ENCODE measurements at regions not wholly inside any gene's neighbourhood (a gene's known extent, or its start where the extent isn't known, plus 50 kb on each side); places are given as distances from the start of the nearest gene placed in this dataset.

DNA sequence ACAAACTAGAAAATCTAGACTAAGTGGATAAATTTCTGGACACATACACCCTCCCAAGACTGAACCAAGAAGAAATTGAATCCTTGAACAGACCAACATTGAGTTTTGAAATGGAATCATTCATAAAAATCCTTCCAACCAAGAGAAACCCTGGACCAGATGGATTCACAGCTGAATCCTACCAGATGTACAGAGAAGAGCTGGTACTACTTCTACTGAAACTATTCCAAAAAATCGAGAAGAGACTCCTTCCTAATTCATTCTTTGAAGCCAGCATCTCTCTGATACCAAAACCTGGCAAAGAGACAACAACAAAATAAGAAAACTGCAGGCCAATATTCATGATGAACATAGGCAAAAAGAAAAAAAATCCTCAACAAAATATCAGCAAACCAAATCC lies 227.4 kb downstream of the RPAP3 start:
- Histone ChIP-seq H4K20me1 (replicated peaks; ENCODE audit: insufficient read depth) (no peaks in the 10 kb centered on the region), H3F3A (replicated peaks; ENCODE audit: low read depth) (no peaks in the 10 kb centered on the region), H3K79me2 (replicated peaks; ENCODE audit: insufficient read depth) (no peaks in the 10 kb centered on the region), H3K4me3 (no peak overlapping the region), H3K27ac (ENCODE audit: low read depth) (no peak overlapping the region), H3K4me2 (no peak overlapping the region), H3K9me2 (ENCODE audit: insufficient read depth) (peaks cover 11% of the 10 kb centered on the region), H3K27me3 (ENCODE audit: insufficient read depth) (no peaks in the 10 kb centered on the region), H3K4me1 (ENCODE audit: insufficient read depth) (no peaks in the 10 kb centered on the region), H2AFZ (no peak overlapping the region), H3K36me3 (ENCODE audit: insufficient read depth) (peaks cover 8% of the 10 kb centered on the region; the same call in 1 of the 2 replicates)
- TF ChIP-seq, protein P1, sequence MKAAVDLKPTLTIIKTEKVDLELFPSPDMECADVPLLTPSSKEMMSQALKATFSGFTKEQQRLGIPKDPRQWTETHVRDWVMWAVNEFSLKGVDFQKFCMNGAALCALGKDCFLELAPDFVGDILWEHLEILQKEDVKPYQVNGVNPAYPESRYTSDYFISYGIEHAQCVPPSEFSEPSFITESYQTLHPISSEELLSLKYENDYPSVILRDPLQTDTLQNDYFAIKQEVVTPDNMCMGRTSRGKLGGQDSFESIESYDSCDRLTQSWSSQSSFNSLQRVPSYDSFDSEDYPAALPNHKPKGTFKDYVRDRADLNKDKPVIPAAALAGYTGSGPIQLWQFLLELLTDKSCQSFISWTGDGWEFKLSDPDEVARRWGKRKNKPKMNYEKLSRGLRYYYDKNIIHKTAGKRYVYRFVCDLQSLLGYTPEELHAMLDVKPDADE (IDR thresholded peaks at IDR 0.05): no peak
- no peak for TF ChIP-seq STAT1 (IDR thresholded peaks at IDR 0.05; ENCODE audit: unreplicated experiment)
- TF ChIP-seq CREB1 (CRISPR knock-in tag; IDR thresholded peaks at IDR 0.05; ENCODE audit: low read depth): no peak
- TF ChIP-seq, protein P2, sequence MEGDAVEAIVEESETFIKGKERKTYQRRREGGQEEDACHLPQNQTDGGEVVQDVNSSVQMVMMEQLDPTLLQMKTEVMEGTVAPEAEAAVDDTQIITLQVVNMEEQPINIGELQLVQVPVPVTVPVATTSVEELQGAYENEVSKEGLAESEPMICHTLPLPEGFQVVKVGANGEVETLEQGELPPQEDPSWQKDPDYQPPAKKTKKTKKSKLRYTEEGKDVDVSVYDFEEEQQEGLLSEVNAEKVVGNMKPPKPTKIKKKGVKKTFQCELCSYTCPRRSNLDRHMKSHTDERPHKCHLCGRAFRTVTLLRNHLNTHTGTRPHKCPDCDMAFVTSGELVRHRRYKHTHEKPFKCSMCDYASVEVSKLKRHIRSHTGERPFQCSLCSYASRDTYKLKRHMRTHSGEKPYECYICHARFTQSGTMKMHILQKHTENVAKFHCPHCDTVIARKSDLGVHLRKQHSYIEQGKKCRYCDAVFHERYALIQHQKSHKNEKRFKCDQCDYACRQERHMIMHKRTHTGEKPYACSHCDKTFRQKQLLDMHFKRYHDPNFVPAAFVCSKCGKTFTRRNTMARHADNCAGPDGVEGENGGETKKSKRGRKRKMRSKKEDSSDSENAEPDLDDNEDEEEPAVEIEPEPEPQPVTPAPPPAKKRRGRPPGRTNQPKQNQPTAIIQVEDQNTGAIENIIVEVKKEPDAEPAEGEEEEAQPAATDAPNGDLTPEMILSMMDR (conservative IDR thresholded peaks at IDR 0.05; ENCODE audit: low read depth in 2 of 2): no peak
- no peak for TF ChIP-seq NANOG (IDR thresholded peaks at IDR 0.05; ENCODE audit: borderline replicate concordance)
- no peak for TF ChIP-seq ZNF114 (CRISPR knock-in tag; IDR thresholded peaks at IDR 0.05)
- TF ChIP-seq ZNF331 (CRISPR knock-in tag; IDR thresholded peaks at IDR 0.05; ENCODE audit: low read depth): no peak
- TF ChIP-seq JUNB (IDR thresholded peaks at IDR 0.05; ENCODE audit: unreplicated experiment): no peak
- no peak for TF ChIP-seq EZH2phosphoT487 (IDR thresholded peaks at IDR 0.05; ENCODE audit: unreplicated experiment)
- no peak for TF ChIP-seq POLR2AphosphoS5 (IDR thresholded peaks at IDR 0.05; ENCODE audit: low read depth)
- TF ChIP-seq EZH2 (IDR thresholded peaks at IDR 0.05; ENCODE audit: low read depth, unreplicated experiment): no peak
- TF ChIP-seq, protein P3, sequence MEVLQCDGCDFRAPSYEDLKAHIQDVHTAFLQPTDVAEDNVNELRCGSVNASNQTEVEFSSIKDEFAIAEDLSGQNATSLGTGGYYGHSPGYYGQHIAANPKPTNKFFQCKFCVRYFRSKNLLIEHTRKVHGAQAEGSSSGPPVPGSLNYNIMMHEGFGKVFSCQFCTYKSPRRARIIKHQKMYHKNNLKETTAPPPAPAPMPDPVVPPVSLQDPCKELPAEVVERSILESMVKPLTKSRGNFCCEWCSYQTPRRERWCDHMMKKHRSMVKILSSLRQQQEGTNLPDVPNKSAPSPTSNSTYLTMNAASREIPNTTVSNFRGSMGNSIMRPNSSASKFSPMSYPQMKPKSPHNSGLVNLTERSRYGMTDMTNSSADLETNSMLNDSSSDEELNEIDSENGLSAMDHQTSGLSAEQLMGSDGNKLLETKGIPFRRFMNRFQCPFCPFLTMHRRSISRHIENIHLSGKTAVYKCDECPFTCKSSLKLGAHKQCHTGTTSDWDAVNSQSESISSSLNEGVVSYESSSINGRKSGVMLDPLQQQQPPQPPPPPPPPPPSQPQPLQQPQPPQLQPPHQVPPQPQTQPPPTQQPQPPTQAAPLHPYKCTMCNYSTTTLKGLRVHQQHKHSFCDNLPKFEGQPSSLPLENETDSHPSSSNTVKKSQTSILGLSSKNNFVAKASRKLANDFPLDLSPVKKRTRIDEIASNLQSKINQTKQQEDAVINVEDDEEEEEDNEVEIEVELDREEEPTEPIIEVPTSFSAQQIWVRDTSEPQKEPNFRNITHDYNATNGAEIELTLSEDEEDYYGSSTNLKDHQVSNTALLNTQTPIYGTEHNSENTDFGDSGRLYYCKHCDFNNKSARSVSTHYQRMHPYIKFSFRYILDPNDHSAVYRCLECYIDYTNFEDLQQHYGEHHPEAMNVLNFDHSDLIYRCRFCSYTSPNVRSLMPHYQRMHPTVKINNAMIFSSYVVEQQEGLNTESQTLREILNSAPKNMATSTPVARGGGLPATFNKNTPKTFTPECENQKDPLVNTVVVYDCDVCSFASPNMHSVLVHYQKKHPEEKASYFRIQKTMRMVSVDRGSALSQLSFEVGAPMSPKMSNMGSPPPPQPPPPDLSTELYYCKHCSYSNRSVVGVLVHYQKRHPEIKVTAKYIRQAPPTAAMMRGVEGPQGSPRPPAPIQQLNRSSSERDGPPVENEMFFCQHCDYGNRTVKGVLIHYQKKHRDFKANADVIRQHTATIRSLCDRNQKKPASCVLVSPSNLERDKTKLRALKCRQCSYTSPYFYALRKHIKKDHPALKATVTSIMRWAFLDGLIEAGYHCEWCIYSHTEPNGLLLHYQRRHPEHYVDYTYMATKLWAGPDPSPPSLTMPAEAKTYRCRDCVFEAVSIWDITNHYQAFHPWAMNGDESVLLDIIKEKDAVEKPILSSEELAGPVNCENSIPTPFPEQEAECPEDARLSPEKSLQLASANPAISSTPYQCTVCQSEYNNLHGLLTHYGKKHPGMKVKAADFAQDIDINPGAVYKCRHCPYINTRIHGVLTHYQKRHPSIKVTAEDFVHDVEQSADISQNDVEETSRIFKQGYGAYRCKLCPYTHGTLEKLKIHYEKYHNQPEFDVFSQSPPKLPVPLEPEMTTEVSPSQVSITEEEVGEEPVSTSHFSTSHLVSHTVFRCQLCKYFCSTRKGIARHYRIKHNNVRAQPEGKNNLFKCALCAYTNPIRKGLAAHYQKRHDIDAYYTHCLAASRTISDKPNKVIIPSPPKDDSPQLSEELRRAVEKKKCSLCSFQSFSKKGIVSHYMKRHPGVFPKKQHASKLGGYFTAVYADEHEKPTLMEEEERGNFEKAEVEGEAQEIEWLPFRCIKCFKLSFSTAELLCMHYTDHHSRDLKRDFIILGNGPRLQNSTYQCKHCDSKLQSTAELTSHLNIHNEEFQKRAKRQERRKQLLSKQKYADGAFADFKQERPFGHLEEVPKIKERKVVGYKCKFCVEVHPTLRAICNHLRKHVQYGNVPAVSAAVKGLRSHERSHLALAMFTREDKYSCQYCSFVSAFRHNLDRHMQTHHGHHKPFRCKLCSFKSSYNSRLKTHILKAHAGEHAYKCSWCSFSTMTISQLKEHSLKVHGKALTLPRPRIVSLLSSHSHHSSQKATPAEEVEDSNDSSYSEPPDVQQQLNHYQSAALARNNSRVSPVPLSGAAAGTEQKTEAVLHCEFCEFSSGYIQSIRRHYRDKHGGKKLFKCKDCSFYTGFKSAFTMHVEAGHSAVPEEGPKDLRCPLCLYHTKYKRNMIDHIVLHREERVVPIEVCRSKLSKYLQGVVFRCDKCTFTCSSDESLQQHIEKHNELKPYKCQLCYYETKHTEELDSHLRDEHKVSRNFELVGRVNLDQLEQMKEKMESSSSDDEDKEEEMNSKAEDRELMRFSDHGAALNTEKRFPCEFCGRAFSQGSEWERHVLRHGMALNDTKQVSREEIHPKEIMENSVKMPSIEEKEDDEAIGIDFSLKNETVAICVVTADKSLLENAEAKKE (CRISPR knock-in tag; IDR thresholded peaks at IDR 0.05): no peak
- TF ChIP-seq, protein P4, sequence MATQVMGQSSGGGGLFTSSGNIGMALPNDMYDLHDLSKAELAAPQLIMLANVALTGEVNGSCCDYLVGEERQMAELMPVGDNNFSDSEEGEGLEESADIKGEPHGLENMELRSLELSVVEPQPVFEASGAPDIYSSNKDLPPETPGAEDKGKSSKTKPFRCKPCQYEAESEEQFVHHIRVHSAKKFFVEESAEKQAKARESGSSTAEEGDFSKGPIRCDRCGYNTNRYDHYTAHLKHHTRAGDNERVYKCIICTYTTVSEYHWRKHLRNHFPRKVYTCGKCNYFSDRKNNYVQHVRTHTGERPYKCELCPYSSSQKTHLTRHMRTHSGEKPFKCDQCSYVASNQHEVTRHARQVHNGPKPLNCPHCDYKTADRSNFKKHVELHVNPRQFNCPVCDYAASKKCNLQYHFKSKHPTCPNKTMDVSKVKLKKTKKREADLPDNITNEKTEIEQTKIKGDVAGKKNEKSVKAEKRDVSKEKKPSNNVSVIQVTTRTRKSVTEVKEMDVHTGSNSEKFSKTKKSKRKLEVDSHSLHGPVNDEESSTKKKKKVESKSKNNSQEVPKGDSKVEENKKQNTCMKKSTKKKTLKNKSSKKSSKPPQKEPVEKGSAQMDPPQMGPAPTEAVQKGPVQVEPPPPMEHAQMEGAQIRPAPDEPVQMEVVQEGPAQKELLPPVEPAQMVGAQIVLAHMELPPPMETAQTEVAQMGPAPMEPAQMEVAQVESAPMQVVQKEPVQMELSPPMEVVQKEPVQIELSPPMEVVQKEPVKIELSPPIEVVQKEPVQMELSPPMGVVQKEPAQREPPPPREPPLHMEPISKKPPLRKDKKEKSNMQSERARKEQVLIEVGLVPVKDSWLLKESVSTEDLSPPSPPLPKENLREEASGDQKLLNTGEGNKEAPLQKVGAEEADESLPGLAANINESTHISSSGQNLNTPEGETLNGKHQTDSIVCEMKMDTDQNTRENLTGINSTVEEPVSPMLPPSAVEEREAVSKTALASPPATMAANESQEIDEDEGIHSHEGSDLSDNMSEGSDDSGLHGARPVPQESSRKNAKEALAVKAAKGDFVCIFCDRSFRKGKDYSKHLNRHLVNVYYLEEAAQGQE (IDR thresholded peaks at IDR 0.05; ENCODE audit: unreplicated experiment): no peak
- Mint-ChIP-seq H3K4me3 (no peak overlapping the region), H3K9me3 (peaks cover 24% of the 10 kb centered on the region), H3K27me3 (ENCODE audit: insufficient read depth, low read depth, poor library complexity) (no peaks in the 10 kb centered on the region), H3K36me3 (ENCODE audit: low read depth) (0 out of 3 replicates have a peak, but pooled peaks cover 4% of the 10 kb centered on the region), H3K27ac (no peak overlapping the region), H3K4me1 (peaks cover 4% of the 10 kb centered on the region; the same call in 2 of the 3 replicates)
- DNase-seq (ENCODE audit: low spot score): no peak
- no peak for ATAC-seq

All from GM23338 (cell line).